Nucleus accumbens (tissue), 56 donors: ENCODE measurements at regions not wholly inside any gene's neighbourhood (a gene's known extent, or its start where the extent isn't known, plus 50 kb on each side); places are given as distances from the start of the nearest gene placed in this dataset.
"Not testable (repeated sequence)": the region's sequence is repeated elsewhere in the genome, so short reads cannot be mapped to it uniquely, and the experiment has no call there.

Source experiments
- DNase-seq, 56 donors: peaks; one replicate each; lab custom pipeline; 2025; lab: John Stamatoyannopoulos, UW

- no peak for DNase-seq
Observed at GRCh38 chr6:100103194-100103593, 109.2 kb upstream of the MCHR2 start.

- DNase-seq, result no peak
Observed at GRCh38 chr6:100101644-100102043, 107.6 kb upstream of the MCHR2 start.

GRCh38 chr6:100100776-100101175, 106.8 kb upstream of the MCHR2 start:
- DNase-seq, result no peak

GRCh38 chr6:100099189-100100074, 105.4 kb upstream of the MCHR2 start:
- no peak for DNase-seq

- no peak for DNase-seq
Observed at GRCh38 chr6:100096936-100097335, 102.9 kb upstream of the MCHR2 start.

GRCh38 chr6:100096341-100096740, 102.3 kb upstream of the MCHR2 start:
- DNase-seq, result no peak

- DNase-seq, result no peak
Observed at GRCh38 chr6:100093405-100093804, 99.4 kb upstream of the MCHR2 start.

- DNase-seq, result no peak
Observed at GRCh38 chr6:100088009-100088408, 94.0 kb upstream of the MCHR2 start.

GRCh38 chr6:100084991-100085364, 91.0 kb upstream of the MCHR2 start:
- no peak for DNase-seq

- DNase-seq, result no peak
Observed at GRCh38 chr6:100084316-100084990, 90.4 kb upstream of the MCHR2 start.

GRCh38 chr6:100078509-100078908, 84.5 kb upstream of the MCHR2 start:
- DNase-seq, result peak in 1 of 56 donors; percentile 1

GRCh38 chr6:100065348-100065747, 71.3 kb upstream of the MCHR2 start:
- DNase-seq, result no peak

GRCh38 chr6:100062621-100063020, 68.6 kb upstream of the MCHR2 start:
- DNase-seq, result no peak

- DNase-seq, result no peak
Observed at GRCh38 chr6:100057941-100058340, 63.9 kb upstream of the MCHR2 start.

GRCh38 chr6:100050550-100050949, 56.5 kb upstream of the MCHR2 start:
- DNase-seq, result no peak

- not testable (repeated sequence) for DNase-seq
Observed at GRCh38 chr6:100043961-100044360, 49.9 kb upstream of the MCHR2 start.
